MM.1S (cell line): ENCODE measurements at regions not wholly inside any gene's neighbourhood (a gene's known extent, or its start where the extent isn't known, plus 50 kb on each side); places are given as distances from the start of the nearest gene placed in this dataset.

Experiments used
- EZH2 ChIP-seq: fragments of 300-600 bp; sonication (generic); optimal IDR thresholded peaks from 2 replicates; pipeline ENCODE3; 2017; ENCODE audit warnings: low read depth, mild to moderate bottlenecking, antibody characterized with exemption, low read length, mixed read lengths
- EZH2phosphoT487 ChIP-seq: fragments of 300-600 bp; sonication (generic); IDR thresholded peaks from 2 replicates; pipeline ENCODE4 v1.6.1; 2018; ENCODE audit warnings: antibody characterized with exemption, low read length
- TF ChIP-seq, protein P1 (sequence below): fragments of 300-600 bp; sonication (generic); IDR thresholded peaks from 2 replicates; pipeline ENCODE4 v1.5.1; 2016; ENCODE audit warnings: antibody characterized with exemption, low read length, mixed read lengths

DNA sequence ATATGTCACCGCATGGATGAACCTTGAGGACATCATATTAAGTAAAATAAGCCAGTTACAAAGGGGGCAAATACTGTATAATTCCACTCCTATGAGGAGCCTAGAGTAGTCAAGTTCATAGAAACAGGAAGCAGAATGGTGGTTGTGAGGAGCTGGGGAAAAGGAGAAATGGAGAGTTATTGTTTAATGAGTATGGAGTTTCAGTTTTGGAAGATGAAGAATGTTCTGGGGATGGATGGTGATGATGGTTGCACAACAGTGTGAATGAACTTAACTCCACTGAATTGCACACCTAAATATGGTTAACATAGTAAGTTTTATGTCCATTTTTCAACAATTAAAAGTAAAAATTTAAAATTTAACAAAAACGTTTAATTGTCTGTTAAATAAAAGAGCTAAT is 220.9 kb upstream of the JUN start:
- TF ChIP-seq, protein P1, sequence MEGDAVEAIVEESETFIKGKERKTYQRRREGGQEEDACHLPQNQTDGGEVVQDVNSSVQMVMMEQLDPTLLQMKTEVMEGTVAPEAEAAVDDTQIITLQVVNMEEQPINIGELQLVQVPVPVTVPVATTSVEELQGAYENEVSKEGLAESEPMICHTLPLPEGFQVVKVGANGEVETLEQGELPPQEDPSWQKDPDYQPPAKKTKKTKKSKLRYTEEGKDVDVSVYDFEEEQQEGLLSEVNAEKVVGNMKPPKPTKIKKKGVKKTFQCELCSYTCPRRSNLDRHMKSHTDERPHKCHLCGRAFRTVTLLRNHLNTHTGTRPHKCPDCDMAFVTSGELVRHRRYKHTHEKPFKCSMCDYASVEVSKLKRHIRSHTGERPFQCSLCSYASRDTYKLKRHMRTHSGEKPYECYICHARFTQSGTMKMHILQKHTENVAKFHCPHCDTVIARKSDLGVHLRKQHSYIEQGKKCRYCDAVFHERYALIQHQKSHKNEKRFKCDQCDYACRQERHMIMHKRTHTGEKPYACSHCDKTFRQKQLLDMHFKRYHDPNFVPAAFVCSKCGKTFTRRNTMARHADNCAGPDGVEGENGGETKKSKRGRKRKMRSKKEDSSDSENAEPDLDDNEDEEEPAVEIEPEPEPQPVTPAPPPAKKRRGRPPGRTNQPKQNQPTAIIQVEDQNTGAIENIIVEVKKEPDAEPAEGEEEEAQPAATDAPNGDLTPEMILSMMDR = no peak
- no peak for TF ChIP-seq EZH2phosphoT487
- no peak for TF ChIP-seq EZH2
